Psoas muscle (tissue), 7 donors: ENCODE measurements at regions not wholly inside any gene's neighbourhood (a gene's known extent, or its start where the extent isn't known, plus 50 kb on each side); places are given as distances from the start of the nearest gene placed in this dataset.

Experiments
- ATAC-seq, 4 donors: fragments of 200-7000 bp; cut with Tn5 transposase; one replicate each; pipeline ENCODE4 v1.9.1; 2020; ENCODE audit warnings: moderate library complexity in 3 of 4, mild to moderate bottlenecking in 2 of 4
- DNase-seq, 2 donors: peaks; one replicate each; pipeline ENCODE4 v3.0.0-alpha.2; 2020
- H3K27ac ChIP-seq: fragments of 200-600 bp; one replicate; pipeline ENCODE4 v1.8.0; 2022
- H3K27me3 ChIP-seq, 3 donors: fragments of 200-600 bp in 1 of 3; one replicate each; pipeline versions ENCODE4 v1.6.1 to v1.8.0; 2013 to 2022; ENCODE audit warnings: low read length in 2 of 3, mild to moderate bottlenecking in 2 of 3, moderate library complexity in 1 of 3; ENCODE audit not compliant: insufficient read depth in 3 of 3
- H3K36me3 ChIP-seq, 2 donors: fragments of 200-600 bp in 1 of 2; one replicate each; pipeline versions ENCODE4 v1.6.1 to v1.8.0; 2013 to 2022; ENCODE audit warnings: low read depth in 1 of 2, mild to moderate bottlenecking in 1 of 2, moderate library complexity in 1 of 2; ENCODE audit not compliant: insufficient read depth in 1 of 2
- H3K4me1 ChIP-seq: fragments of 200-600 bp; one replicate; pipeline ENCODE4 v1.8.0; 2022
- H3K4me3 ChIP-seq: fragments of 200-600 bp; one replicate; pipeline ENCODE4 v1.8.0; 2022; ENCODE audit warnings: mild to moderate bottlenecking
- H3K9me3 ChIP-seq: fragments of 200-600 bp; one replicate; pipeline ENCODE4 v1.8.0; 2022
- CTCF ChIP-seq: fragments of 200-600 bp; IDR thresholded peaks from one replicate; pipeline ENCODE4 v1.8.0; 2022; ENCODE audit warnings: antibody characterized with exemption
- WGBS, 3 donors: extraction: QIAGEN DNeasy Blood & Tissue Kit; methylation state at CpG; one replicate each; pipeline versions ENCODE4 v1.1.6 to v1.1.7; 2013; 5-methylcytosine and 5-hydroxymethylcytosine counted together
- intact Hi-C, 2 donors: fragments of 100-400 bp; cut with DNase I; formaldehyde crosslinking; loops; one replicate each; pipeline versions ENCODE4 v1.11.0 to v1.14.2; 2022
- donor health status: healthy with polysubstance abuse.
- donor health status: DM: no; HTN: no; CAD: no; lungs with moderate emphysema.
- donor health status: Bipolar disorder and iron deficiency.
- donor health status: healthy.
- donor health status: DM: yes; HTN: yes; CAD: no.
- donor health status: DM: no; HTN: no; CAD: no.
- donor health status: DM: yes; HTN: yes; CAD: no.

- intact Hi-C loops: no loop called here
- no peak for TF ChIP-seq CTCF
- ATAC-seq (peak in 3 of 4 donors; percentile 50 to 71 (median 67)), DNase-seq (peak; percentile 51 to 80)
- no peak overlapping the region for H3K4me3 ChIP-seq
- H3K36me3 ChIP-seq: no peaks in the 10 kb centered on the region
- no peaks in the 10 kb centered on the region for H3K4me1 ChIP-seq
- peaks cover 0 to under 1% (median 0%) of the 10 kb centered on the region in 3 donors for H3K27me3 ChIP-seq
- no peak overlapping the region for H3K27ac ChIP-seq
- no peaks in the 10 kb centered on the region for H3K9me3 ChIP-seq
- 36 to 65% (median 38%) methylated on average over 7 of the region's 7 CpGs for WGBS, 3 donors
These were observed 70.6 kb upstream of the MED9 start for GRCh38 chr17:17406225-17406624.

DNA sequence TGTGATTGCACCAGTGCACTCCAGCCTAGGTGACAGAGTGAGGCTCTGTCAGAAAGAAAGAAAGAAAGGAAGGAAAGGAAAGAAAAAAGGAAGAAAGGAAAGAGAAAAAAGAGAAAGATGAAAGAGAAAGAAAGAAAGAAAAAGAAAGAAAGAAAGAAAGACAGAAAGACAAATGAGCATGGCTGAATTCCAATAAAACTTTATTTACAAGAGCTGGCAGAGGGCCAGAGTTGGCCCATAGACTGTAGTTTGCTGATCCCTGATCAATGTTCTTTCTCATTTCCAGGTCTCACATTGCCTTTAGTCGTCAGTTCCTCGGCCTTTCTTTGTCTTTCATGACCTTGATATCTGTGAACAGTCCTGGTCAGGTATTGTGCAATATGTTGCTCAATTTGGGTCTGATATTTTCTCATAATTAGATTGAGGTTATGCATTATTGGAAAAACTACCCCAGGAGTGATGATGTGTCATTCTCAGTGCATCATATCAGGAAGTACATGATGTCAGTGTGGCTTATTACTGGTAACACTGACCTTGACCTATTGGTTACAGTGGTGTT lies 68.5 kb upstream of the MED9 start:
- DNase-seq (peak in 1 of 2 donors; percentile 17), ATAC-seq (peak in 1 of 4 donors; percentile 36)
- Histone ChIP-seq H3K27ac (no peak overlapping the region), H3K4me3 (no peak overlapping the region), H3K4me1 (no peaks in the 10 kb centered on the region), H3K27me3 (peaks cover 0 to 16% (median 2%) of the 10 kb centered on the region in 3 donors), H3K36me3 (no peaks in the 10 kb centered on the region), H3K9me3 (no peaks in the 10 kb centered on the region)
- no peak for TF ChIP-seq CTCF
- intact Hi-C loops: no loop called here
- WGBS, 3 donors: 63 to 85% (median 81%) methylated on average over 2 of the region's 2 CpGs

GRCh38 chr17:17410357-17410756 lies 66.4 kb upstream of the MED9 start:
- Histone ChIP-seq H3K4me1 (no peaks in the 10 kb centered on the region), H3K36me3 (no peaks in the 10 kb centered on the region), H3K4me3 (no peak overlapping the region), H3K27ac (no peak overlapping the region), H3K27me3 (peaks cover 0 to 32% (median 3%) of the 10 kb centered on the region in 3 donors), H3K9me3 (no peaks in the 10 kb centered on the region)
- intact Hi-C loops: no loop called here
- 35 to 37% (median 37%) methylated on average over 6 of the region's 6 CpGs for WGBS, 3 donors
- ATAC-seq (no peak), DNase-seq (no peak)
- TF ChIP-seq CTCF: no peak

DNA sequence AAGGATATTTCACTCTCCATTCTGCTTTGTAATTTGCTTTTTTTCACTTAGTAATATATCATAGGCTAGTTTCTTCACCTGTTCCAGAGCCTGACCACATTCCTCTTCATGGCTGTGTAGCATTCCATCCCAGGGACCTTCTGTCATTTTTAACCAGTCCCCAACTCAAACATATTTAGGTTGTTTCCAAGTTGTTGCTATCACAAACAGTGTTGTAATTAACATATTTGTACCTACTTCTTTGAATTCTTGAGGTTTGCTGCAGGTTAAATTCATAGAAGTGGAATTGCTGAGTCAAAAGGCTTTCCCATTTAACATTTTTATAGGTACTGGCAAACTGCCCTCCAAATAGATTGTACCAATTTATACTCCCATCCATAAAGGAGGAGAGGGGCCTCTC lies 65.1 kb upstream of the MED9 start:
- Histone ChIP-seq H3K9me3 (no peaks in the 10 kb centered on the region), H3K27ac (no peak overlapping the region), H3K4me3 (no peak overlapping the region), H3K27me3 (peaks cover 0 to 32% (median 3%) of the 10 kb centered on the region in 3 donors), H3K4me1 (peaks cover 10% of the 10 kb centered on the region), H3K36me3 (no peaks in the 10 kb centered on the region)
- DNase-seq (no peak), ATAC-seq (no peak)
- intact Hi-C loops: no loop called here
- TF ChIP-seq CTCF: no peak

GRCh38 chr17:17412326-17412725 lies 64.5 kb upstream of the MED9 start:
- no peak for TF ChIP-seq CTCF
- Histone ChIP-seq H3K4me1 (peaks cover 13% of the 10 kb centered on the region), H3K4me3 (no peak overlapping the region), H3K36me3 (no peaks in the 10 kb centered on the region), H3K27me3 (peaks cover 0 to 32% (median 3%) of the 10 kb centered on the region in 3 donors), H3K9me3 (no peaks in the 10 kb centered on the region), H3K27ac (no peak overlapping the region)
- ATAC-seq (no peak), DNase-seq (no peak)
- WGBS, 3 donors: 33 to 45% (median 35%) methylated on average over 4 of the region's 4 CpGs
- intact Hi-C loops: no loop called here
